IPS DF 19.7 (cell line): ENCODE measurements at regions not wholly inside any gene's neighbourhood (a gene's known extent, or its start where the extent isn't known, plus 50 kb on each side); places are given as distances from the start of the nearest gene placed in this dataset.
A peak's percentile ranks its signal among the peaks of the same experiment; 100 is the strongest.

ENCODE experiments used
- DNase-seq: peaks from one replicate; pipeline ENCODE4 v3.0.0-alpha.2; 2013; ENCODE audit warnings: low read depth, low spot score

GRCh38 chr2:12244070-12244469 lies 472.7 kb upstream of the TRIB2 start:
- DNase-seq = no peak

DNA sequence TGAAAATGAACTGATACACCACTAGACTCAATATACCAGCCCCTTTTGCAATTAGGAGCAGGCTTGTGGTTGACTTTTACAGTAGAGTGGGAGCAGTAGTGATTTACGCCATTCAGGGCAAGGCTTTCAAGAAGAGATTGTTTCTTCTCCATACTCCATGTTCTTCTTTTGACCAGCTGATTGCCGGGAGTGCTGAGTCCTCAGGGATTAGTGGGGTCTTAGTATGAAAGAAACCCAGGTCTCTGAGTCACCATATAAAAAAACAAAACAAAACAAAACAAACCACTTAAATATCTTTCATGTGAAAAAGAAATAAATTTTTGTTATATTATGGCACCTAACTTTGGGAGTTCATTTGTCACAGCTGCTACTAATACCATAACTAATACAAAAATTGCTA lies 465.6 kb upstream of the TRIB2 start:
- no peak for DNase-seq

DNA sequence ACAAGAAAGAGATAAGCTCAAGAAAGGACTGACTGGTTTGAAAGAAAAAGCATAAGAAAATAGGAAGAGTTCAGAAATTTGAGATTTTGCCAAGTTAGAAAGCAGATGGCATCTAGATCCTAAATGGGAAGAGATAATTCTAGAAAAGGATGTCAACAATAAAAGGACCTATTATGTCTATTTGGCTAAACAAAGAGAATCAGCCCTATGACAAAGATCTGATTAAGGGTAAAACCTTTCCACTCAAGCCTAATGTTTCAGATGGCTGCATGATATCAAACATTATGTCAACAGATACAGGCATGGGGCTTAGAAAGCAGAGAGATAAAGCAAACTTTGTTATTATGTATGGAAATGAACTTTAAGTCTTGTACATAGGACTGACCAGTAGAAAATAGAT lies 465.0 kb upstream of the TRIB2 start:
- no peak for DNase-seq

DNA sequence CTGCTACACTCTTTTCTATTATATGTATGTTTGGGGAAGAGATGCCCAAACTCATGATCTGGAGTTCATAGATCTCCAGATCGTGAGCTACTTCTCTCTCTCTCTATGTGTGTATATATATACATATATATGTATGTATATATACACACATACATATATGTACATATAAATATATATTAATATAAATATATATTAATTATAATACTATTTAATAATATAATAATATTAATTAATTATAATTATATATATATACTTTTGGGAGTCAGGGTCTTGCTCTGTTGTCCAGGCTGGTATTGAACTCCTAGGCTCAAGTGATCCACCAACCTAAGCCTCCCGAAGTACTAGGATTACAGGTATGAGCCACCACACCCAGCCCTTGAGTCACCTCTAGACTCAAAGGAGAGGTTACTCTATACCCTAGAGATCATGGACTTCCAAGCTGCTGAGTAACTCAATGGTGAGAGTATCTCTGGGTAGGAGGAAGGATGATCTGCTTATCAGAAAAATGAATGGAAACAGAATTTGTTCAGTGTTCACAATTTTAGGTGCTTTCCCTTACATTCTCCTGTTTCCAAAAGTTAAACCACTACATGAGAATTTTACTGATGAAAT lies 463.5 kb upstream of the TRIB2 start:
- DNase-seq = no peak

GRCh38 chr2:12254280-12254860 lies 462.4 kb upstream of the TRIB2 start:
- DNase-seq = no peak

GRCh38 chr2:12256206-12256605 lies 460.5 kb upstream of the TRIB2 start:
- DNase-seq = no peak

GRCh38 chr2:12257476-12257875 lies 459.3 kb upstream of the TRIB2 start:
- DNase-seq = no peak

- no peak for DNase-seq
These were observed 457.2 kb upstream of the TRIB2 start for GRCh38 chr2:12259493-12259892.

DNA sequence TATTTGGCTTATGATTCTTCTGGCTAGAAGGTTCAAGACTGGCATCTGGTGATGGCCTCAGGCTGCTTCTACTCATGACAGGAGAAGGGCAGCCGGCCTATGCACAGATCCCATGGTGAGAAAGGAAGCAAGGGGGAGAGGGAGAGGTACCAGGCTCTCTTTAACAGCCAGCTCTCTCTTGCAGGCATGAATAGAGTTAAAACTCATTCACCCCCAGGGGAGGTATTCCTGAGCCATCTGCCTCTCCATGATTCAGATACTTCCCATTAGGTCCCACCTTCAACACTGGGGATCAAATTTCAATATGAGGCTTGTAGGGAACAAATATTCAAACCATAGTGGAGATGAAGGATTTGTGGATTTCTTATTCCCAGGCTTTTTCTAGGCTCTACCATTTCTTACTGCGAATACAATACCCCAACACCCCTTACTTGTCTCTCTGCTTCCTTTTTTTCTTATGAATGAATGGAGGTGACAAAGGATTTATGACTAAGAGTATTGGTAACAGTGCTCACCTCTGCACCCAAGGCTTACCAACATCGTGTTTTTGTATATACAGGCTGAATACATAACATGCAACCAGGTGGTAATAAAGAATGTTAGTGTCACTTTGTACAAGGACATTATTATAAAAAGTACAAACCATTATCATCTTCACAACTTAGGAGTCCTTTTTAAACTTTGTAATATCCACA lies 454.6 kb upstream of the TRIB2 start:
- peak; percentile 57 for DNase-seq

DNA sequence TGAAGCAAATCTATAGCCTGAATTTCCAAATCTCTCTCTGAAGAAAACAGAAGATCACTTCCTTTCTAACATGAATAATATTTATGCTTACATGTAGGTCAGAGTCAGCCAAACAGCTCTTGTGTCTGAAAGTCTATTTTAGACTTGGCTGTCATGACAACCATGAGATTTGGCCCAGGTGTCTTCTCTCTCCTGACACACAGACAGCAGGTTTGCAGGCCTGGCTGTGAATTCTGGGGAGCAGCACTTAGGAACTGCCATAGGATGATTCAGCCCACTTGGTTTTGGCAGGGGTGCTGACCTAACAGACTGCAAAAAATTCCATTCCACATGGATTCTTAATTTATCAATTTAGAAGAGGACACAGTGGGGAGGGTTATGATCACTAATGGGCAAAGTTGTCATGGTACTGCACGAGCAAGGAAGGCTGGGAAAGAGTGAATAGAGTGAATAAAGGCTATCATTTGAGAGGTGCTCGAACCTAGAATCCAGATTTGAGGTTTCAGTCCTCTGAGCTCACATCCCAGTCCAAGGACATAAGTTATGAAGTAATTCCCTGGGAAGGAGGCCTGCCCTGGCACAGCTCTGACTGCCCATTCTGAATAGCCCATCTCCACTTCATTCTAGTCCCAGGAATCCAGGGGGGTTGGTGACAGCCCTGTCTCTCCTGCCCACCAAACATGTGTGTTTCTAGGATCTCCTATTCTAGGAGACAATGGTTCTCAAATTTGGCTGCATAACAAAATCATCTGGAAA lies 453.9 kb upstream of the TRIB2 start:
- DNase-seq = no peak

DNA sequence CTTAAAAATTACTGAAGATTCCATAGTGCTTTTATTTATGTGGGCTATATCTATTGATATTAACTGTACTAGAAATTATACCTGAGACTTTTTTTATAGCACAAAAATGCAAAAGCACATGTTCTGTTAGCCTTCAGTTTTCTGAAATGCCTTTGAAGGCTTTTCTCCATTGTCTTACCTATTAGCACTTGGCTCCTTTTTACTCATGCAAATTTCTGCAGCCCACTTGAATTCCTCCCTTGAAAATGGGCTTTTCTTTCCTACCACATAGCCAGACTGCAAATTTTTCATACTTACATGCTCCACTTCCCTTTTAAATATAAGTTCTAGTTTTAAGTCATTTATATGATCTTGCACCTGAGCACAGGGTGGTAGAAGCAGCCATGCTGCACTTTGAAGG lies 453.0 kb upstream of the TRIB2 start:
- no peak for DNase-seq

GRCh38 chr2:12264146-12264545 lies 452.6 kb upstream of the TRIB2 start:
- no peak for DNase-seq

- DNase-seq = no peak
These were observed 451.1 kb upstream of the TRIB2 start for GRCh38 chr2:12265646-12266045.

DNA sequence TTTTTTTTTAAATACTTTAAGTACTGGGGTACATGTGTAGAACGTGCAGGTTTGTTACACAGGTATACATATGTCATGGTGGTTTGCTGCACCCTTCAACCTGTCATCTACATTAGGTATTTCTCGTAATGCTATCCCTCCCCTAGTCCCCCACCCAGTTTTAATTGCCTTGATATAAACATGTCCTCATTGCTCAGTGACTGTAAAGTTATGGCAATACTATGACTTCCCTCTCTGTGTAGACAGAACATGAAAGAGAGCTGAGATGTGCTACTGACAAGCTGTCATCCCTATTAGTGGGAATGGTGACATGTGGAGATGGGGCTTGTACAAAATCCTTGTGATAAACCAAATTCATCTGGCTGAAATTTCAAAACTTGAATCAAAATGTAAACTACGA lies 449.7 kb upstream of the TRIB2 start:
- no peak for DNase-seq

DNA sequence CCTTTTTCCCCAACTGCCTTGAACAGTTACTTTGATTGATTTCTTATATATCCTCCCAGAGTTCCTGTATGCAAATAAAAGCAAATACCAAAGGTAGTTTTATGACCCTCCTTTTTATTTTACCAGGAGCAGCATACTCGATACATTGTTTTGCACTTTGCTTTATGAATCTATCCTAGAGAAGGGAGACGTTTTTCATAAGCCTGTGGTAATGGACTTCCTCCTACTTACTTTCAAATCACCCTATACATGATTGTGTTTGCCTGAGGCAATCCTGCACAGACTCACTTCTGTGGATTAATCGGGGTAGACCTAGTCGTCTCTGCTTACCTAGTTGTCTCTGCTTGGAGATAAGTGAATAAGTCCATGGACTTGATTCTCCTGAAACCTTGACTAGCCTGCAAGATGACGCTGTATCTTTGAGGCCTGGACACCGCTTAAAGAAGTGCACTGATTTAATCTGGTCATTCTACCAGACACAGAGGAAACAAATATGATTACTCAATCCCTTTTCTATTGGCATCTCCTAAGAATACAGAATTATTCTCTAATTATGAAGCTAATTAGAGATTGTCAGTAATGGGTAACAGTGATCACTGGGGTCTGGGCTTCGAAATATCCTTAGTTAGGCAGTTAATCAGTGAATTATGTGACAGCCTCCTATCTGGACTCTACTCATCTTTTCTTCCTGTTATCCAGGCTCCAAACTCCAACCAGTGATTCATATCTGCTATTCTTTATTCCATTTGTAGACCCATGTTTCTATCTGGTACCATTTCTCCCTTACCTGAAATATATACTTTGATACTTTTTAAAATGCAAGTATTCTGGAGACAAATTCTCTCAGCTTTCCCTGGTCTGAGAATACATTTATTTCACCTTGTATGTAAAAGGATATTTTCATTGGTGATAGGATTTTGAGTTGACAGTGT lies 447.4 kb upstream of the TRIB2 start:
- no peak for DNase-seq

DNA sequence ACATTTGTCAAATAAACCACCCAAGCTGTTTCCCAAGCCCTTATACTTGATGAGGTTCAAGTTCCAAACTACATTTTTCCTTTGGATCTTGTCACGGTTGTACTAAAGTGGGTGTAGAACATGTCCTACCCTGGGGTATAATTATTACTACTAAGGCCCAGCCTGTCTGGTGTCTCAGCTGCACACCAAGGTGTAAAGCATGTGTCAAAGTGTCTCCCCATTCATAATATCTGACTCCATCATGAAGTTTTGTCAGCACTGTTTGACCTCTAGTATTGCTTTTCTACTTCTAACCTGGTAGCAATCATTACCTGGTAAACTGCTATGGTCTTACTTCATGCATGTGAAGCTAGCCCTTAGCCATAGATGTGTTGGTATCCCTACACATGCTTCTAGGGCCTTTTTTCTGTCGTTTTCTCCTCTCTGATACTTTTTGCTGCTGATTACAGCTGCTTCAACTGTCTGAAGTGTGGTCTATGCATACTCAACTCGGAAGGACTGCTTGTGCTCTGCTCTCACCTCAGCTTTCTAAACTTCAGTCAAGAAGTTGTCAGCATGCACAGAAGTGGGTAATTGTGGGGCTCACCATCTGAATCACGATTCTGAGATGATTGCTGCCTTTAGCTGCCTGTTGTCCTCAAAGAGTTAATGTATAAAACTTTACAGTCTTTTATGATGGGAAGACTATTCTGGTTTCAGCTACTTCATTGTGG lies 445.7 kb upstream of the TRIB2 start:
- DNase-seq = no peak

- DNase-seq = no peak
These were observed 445.1 kb upstream of the TRIB2 start for GRCh38 chr2:12271589-12271984.

DNA sequence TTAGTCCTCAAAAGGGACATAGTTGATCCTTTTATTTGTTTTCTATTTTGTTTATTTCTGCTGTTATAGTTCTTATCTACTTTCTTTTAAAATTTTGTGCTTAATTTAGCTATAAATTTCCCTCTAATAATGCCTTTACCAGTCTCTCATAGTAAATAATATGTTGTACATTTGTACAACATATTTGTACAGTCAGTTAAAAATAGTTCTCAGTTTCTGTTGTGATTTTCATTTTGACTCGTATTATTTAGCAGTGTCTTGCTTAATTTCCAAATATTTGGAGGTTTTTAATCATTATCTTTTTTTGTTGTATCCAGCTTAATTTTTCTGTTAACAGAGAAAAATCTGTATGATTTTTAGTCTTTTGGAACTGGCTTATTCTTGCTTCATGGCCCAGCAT lies 443.6 kb upstream of the TRIB2 start:
- DNase-seq = no peak

- DNase-seq = no peak
These were observed 442.1 kb upstream of the TRIB2 start for GRCh38 chr2:12274591-12274990.

DNA sequence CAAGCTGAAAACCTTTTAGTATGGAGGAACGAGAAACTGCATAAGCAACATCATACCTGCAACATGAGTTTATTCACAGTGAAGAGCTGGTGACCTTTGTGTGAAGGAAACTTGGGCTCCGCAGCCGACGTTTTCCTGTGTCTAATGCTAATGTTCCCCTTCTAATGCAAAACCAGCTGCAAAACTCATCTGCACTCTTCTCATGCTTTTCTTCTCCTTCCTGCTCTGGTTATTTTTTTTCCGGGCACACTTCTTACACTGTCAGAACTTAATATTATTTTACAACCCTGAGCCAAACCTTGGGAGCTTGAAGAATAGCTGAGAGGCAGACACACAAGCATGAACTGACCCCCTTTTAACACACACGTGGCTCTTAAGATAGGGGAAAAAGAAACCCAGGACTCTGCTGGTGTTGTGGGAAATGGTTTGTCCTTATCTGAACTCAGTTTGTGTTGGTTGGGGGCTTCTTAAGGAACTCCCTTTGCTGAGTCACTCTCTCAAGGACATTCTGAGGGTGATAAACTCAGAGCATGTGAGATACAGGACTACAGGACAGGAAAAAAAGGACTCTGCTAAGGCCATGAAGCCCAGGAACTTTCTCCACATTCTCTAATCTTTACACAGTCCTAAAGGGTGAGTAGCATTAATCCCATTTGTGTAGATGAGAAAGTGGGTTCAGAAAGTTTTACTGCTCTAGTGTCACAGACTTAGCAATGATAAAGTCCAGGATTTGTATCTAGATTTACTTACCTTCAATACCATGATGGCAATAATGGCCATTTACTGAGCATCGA lies 439.3 kb upstream of the TRIB2 start:
- no peak for DNase-seq
